ENCODE measurements at regions not wholly inside any gene's neighbourhood (a gene's known extent, or its start where the extent isn't known, plus 50 kb on each side); places are given as distances from the start of the nearest gene placed in this dataset.

GRCh38 chr17:36749493-36749892 lies 148.1 kb downstream of the MRM1 start:
- TF ChIP-seq POLR2A (IDR thresholded peaks at IDR 0.05): no peak
- no peak for TF ChIP-seq CTCF (IDR thresholded peaks at IDR 0.05)

Data from thyroid gland (tissue), 4 donors.